ENCODE measurements at regions not wholly inside any gene's neighbourhood (a gene's known extent, or its start where the extent isn't known, plus 50 kb on each side); places are given as distances from the start of the nearest gene placed in this dataset.

DNA sequence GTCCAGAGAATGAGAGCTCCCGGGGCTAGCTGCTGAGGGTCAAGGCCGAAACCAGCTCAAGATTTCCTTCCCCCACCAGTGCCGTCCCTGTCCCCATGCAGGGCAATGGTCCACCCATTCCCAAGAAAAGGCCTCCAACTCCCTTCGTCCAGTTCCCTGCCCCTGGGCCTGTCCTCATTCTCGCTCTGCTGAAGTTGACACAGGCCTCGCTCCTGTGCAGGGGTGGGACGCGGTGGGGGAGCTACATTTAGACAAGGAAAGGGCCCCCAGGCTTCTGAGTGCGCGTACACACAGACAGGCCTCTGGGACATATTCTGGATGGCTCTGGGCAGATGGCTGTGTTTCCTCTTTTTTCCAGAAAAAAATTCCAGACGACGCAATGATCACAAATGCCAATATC is 188.3 kb downstream of the ETS2 start:
- DNase-seq (no peak), ATAC-seq (ENCODE audit: poor library complexity) (no peak)
- Mint-ChIP-seq H3K36me3 (ENCODE audit: low read depth) (no peaks in the 10 kb centered on the region), H3K27me3 (peaks cover 6% of the 10 kb centered on the region), H3K4me3 (no peak overlapping the region), H3K9me3 (no peaks in the 10 kb centered on the region), H3K27ac (no peak overlapping the region), H3K4me1 (ENCODE audit: low read depth) (no peaks in the 10 kb centered on the region)
- no peak overlapping the region for H3K4me3 ChIP-seq (ENCODE audit: low read length)
- H3K27ac ChIP-seq (ENCODE audit: low read depth in 1 of 2, low read length in 2 of 2): no peak overlapping the region
- TF ChIP-seq, protein P1, sequence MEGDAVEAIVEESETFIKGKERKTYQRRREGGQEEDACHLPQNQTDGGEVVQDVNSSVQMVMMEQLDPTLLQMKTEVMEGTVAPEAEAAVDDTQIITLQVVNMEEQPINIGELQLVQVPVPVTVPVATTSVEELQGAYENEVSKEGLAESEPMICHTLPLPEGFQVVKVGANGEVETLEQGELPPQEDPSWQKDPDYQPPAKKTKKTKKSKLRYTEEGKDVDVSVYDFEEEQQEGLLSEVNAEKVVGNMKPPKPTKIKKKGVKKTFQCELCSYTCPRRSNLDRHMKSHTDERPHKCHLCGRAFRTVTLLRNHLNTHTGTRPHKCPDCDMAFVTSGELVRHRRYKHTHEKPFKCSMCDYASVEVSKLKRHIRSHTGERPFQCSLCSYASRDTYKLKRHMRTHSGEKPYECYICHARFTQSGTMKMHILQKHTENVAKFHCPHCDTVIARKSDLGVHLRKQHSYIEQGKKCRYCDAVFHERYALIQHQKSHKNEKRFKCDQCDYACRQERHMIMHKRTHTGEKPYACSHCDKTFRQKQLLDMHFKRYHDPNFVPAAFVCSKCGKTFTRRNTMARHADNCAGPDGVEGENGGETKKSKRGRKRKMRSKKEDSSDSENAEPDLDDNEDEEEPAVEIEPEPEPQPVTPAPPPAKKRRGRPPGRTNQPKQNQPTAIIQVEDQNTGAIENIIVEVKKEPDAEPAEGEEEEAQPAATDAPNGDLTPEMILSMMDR (IDR thresholded peaks at IDR 0.05): no peak
- H3K4me1 ChIP-seq (ENCODE audit: insufficient read depth, low read length): no peaks in the 10 kb centered on the region
- ChIA-PET CTCF (no interaction called here), POLR2A (no interaction called here)
- H3K27me3 ChIP-seq (ENCODE audit: control insufficient read depth in 1 of 2, insufficient read depth in 2 of 2, low read length in 2 of 2): peaks cover 4 to 15% of the 10 kb centered on the region in 2 experiments
- intact Hi-C loops (cut with DNase I, micrococcal nuclease): no loop called here
- no peaks in the 10 kb centered on the region for H3K9me3 ChIP-seq (ENCODE audit: control insufficient read depth in 1 of 2, insufficient read depth in 1 of 2, low read length in 2 of 2)
- H3K36me3 ChIP-seq (ENCODE audit: insufficient read depth, low read length): no peaks in the 10 kb centered on the region

DNA sequence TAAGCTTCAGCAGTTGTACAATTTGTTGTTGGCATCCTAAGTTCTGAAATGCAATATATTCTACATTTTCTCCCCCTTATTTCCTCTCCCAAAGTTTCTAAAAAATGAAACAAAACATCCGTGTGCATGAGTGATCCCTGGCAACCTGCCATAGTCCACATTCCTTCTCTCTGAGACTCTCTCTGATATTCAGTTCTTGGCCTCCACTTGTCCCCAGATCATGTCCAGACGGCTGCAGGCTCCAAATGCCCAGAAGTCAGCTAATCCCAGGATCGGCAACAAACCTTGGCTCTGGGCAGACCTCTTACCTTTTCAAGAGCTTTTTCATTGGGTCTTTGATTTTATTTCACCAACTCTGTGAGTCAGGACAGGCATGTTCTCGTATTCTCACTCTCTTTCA is 187.8 kb downstream of the ETS2 start:
- CTCF ChIA-PET: no interaction called here
- intact Hi-C loops (cut with DNase I, micrococcal nuclease): no loop called here
- TF ChIP-seq, protein P1 (IDR thresholded peaks at IDR 0.05): no peak

DNA sequence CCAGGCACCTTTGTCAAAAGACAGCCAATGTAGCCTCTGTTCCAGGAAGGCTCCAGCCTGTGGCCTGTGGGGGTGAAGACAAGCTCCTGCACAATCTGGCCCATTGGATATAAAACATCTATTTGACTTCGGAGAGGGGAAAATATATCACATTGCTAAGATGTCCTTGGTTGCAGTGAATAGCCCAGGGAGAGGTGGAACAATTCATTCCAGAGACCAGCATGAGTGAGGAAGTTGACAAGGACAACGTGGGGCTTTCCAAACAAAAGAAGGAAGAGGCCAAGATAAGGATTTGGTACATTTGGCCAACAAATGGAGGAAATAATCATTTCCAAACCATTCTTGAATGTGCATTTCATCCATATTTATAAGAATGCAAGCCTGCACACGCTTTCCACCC is 187.0 kb downstream of the ETS2 start:
- Mint-ChIP-seq H3K4me3 (no peak overlapping the region), H3K4me1 (ENCODE audit: low read depth) (no peaks in the 10 kb centered on the region)
- TF ChIP-seq, protein P1 (IDR thresholded peaks at IDR 0.05): no peak

More for the DNA sequence above, 187.8 kb downstream of the ETS2 start:
- ATAC-seq (ENCODE audit: poor library complexity): no peak
- peaks cover 6 to 19% of the 10 kb centered on the region in 2 experiments for H3K27me3 ChIP-seq (ENCODE audit: control insufficient read depth in 1 of 2, insufficient read depth in 2 of 2, low read length in 2 of 2)
- POLR2A ChIA-PET: no interaction called here
- H3K4me1 ChIP-seq (ENCODE audit: insufficient read depth, low read length): no peaks in the 10 kb centered on the region
- H3K4me3 ChIP-seq (ENCODE audit: low read length): no peak overlapping the region
- Mint-ChIP-seq H3K36me3 (ENCODE audit: low read depth) (no peaks in the 10 kb centered on the region), H3K4me1 (ENCODE audit: low read depth) (no peaks in the 10 kb centered on the region), H3K27ac (no peak overlapping the region), H3K9me3 (no peaks in the 10 kb centered on the region), H3K27me3 (peaks cover 11% of the 10 kb centered on the region), H3K4me3 (no peak overlapping the region)
- no peaks in the 10 kb centered on the region for H3K9me3 ChIP-seq (ENCODE audit: control insufficient read depth in 1 of 2, insufficient read depth in 1 of 2, low read length in 2 of 2)
- no peak overlapping the region for H3K27ac ChIP-seq (ENCODE audit: low read depth in 1 of 2, low read length in 2 of 2)
- no peak for DNase-seq
- H3K36me3 ChIP-seq (ENCODE audit: insufficient read depth, low read length): no peaks in the 10 kb centered on the region

More for the DNA sequence above, 187.0 kb downstream of the ETS2 start:
- POLR2A ChIA-PET: no interaction called here
- Mint-ChIP-seq H3K27ac (no peak overlapping the region), H3K27me3 (peaks cover 19% of the 10 kb centered on the region), H3K36me3 (ENCODE audit: low read depth) (no peaks in the 10 kb centered on the region), H3K9me3 (no peaks in the 10 kb centered on the region)
- intact Hi-C loops (cut with DNase I, micrococcal nuclease): no loop called here
- Histone ChIP-seq H3K27ac (ENCODE audit: low read depth in 1 of 2, low read length in 2 of 2) (no peak overlapping the region), H3K4me1 (ENCODE audit: insufficient read depth, low read length) (no peaks in the 10 kb centered on the region), H3K9me3 (ENCODE audit: control insufficient read depth in 1 of 2, insufficient read depth in 1 of 2, low read length in 2 of 2) (no peaks in the 10 kb centered on the region), H3K4me3 (ENCODE audit: low read length) (no peak overlapping the region), H3K36me3 (ENCODE audit: insufficient read depth, low read length) (no peaks in the 10 kb centered on the region), H3K27me3 (ENCODE audit: control insufficient read depth in 1 of 2, insufficient read depth in 2 of 2, low read length in 2 of 2) (peaks cover 8 to 25% of the 10 kb centered on the region in 2 experiments)
- CTCF ChIA-PET: no interaction called here
- ATAC-seq (ENCODE audit: poor library complexity) (no peak), DNase-seq (no peak)

All from CD4-positive, alpha-beta T cell (primary cell).